GM19372 (cell line): ENCODE measurements at regions not wholly inside any gene's neighbourhood (a gene's known extent, or its start where the extent isn't known, plus 50 kb on each side); places are given as distances from the start of the nearest gene placed in this dataset.
"Not testable (repeated sequence)": the region's sequence is repeated elsewhere in the genome, so short reads cannot be mapped to it uniquely, and the experiment has no call there.

Source experiments
- ATAC-seq: cut with Tn5 transposase; IDR thresholded peaks from one replicate; pipeline ENCODE4 v1.9.1; 2021; ENCODE audit warnings: mild to moderate bottlenecking, low read depth, moderate library complexity; ENCODE audit not compliant: unreplicated experiment

- ATAC-seq = no peak
Observed at GRCh38 chr3:125695688-125696087, 100.4 kb upstream of the OSBPL11 start.

GRCh38 chr3:125697126-125697525 lies 101.8 kb upstream of the OSBPL11 start:
- not testable (repeated sequence) for ATAC-seq

- ATAC-seq = not testable (repeated sequence)
Observed at GRCh38 chr3:125697979-125698640, 102.8 kb upstream of the OSBPL11 start.

DNA sequence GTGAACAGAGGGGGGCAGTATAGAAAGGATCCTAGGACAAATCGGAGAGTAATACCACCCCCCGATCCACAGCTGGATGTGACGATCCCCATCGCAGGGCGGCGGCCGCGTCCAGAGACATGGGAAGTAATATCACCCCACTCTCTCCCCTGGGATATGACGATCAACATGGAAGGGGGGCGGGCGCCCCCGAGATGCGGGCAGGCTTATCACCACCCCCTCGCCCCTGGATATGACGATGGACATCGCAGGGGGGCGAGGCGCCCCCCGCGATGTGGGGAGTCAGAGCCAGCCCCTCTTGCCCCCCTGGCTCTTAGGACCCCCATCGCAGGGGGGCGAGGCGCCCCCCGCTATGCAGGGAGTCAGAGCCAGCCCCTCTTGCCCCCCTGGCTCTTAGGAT lies 120.4 kb upstream of the OSBPL11 start:
- ATAC-seq = no peak

GRCh38 chr3:125732151-125732550 lies 136.9 kb upstream of the OSBPL11 start:
- not testable (repeated sequence) for ATAC-seq

DNA sequence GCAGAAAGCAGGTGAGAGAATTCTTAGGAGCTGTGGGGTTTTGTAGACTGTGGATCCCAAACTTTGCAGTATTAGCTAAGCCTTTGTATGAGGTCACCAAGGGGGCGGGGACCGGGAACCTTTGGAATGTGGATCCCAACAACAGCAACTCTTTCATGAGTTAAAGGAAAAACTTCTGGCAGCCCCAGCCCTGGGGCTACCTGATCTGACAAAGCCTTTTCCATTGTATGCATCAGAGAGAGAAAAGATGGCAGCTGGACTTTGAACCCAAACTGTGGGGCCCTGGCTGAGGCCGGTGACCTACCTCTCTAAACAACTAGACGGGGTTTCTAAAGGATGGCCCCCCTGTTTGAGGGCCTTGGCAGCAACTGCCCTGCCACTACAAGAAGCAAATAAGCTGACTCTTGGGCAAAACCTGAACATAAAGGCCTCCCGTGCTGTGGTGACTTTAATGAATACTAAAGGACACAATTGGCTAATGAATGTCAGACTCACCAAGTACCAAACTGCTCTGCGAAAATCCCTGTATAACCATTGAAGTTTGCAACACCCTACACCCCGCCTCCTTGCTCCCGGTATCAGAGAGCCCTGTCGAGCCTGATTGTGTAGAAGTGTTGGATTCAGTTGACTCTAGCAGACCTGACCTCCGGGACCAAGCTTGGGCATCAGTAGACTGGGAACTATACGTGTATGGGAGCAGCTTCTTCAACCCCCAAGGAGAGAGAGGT lies 146.9 kb upstream of the OSBPL11 start:
- not testable (repeated sequence) for ATAC-seq

DNA sequence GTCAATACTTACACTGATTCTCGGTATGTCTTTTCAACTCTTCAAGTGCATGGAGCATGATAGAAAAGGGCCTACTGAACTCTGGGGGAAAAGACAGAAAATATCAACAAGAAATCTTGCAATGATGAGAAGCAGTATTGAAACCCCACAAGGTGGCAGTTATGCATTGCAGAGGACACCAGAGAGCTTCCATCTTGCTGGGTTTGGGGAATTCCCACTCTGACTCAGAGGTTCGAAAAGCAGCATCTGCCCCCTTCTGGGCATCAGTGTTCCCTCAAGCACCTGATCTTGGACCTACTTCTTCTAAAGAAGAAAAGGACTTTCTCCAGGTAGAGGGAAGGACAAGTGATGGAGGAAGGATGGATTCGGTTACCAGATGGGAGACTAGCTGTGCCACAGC lies 147.5 kb upstream of the OSBPL11 start:
- not testable (repeated sequence) for ATAC-seq

DNA sequence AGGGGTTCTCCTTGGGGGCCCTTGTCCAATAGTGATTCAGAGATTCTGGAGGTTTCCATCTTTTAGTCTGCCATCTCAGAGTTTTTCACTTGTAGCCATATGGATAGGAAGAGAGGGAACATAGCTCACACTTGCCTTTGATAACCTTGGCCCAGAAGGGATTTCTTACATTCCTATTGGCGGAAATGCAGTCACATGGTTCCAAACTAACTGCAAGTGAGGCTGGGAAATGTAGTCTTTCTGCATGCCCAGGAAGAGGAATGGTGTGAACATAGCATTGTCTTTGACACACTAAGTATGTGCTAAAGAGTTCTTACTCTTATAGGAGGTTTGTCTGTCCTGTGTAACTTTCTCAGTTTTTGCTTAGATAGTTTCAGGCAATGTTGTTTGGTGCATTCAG lies 161.8 kb upstream of the OSBPL11 start:
- ATAC-seq = not testable (repeated sequence)

GRCh38 chr3:125758641-125759130 lies 163.4 kb upstream of the OSBPL11 start:
- not testable (repeated sequence) for ATAC-seq

- not testable (repeated sequence) for ATAC-seq
Observed at GRCh38 chr3:125762601-125763000, 167.3 kb upstream of the OSBPL11 start.

DNA sequence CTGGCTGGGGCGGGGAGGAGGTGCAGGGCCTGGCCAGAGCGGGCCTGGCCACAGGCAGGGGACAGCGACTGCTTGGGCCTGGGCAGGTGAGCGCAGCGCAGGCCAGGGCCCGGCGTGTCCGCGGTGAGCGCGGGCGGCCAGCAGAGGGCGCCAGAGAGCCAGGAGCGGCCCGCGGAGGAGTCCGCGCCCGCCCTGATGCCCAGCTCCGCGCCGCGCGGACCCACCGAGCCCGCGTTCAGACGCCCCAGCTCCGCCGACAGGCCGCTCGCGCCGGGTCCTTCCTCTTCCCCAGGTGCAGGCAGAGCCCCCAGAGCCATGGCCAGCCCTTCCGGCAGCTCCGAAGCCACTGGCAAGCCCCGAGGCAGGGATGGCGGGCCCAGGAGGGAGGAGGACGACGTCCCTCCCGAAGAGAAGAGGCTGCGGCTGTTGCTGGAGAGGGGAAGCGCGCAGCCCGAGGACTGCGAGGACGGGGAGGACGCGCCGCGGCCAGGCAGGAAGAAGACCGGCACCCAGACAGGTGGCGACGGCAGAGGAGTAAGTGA lies 171.1 kb upstream of the OSBPL11 start:
- ATAC-seq = not testable (repeated sequence)

DNA sequence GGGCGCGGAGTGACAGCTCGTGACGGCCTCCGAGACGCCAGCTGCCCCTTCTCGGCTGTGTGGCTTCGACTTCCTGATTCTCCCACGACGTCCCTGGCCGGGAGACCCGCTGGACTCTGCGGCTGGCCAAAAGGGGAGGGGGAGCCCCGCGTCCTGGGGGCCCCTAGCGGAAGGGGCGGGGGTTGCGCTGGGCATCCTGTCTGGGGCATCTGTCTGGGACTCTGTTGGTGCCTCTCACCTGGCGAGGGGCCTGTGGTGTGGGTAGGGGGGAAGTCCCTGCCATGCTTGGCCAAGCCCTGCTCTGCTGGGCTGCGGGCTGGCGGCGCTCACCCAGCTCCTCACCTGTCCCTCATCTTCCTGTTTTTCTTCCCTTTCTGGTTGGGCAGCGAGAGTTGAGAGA lies 171.6 kb upstream of the OSBPL11 start:
- not testable (repeated sequence) for ATAC-seq

DNA sequence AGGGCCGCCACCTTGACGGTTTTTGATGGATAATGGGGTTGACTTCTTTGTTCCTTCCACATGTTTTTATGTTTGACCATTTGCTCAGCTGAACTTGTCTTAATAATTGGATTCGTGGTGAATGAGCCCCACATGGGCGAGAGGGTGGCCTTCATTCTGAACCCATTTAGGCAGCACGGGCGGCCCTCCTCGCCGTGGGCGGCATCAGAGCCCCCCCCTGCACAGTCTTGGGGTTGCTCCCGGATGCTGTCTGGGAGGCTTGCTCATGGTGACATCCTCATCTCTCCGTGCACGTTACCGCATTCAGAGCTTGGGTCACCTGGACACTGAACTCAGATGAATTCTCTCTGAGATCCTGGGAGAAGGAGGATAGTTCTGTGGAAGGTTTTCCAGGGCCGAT lies 172.3 kb upstream of the OSBPL11 start:
- ATAC-seq = no peak

GRCh38 chr3:125768821-125769220 lies 173.5 kb upstream of the OSBPL11 start:
- ATAC-seq = not testable (repeated sequence)

DNA sequence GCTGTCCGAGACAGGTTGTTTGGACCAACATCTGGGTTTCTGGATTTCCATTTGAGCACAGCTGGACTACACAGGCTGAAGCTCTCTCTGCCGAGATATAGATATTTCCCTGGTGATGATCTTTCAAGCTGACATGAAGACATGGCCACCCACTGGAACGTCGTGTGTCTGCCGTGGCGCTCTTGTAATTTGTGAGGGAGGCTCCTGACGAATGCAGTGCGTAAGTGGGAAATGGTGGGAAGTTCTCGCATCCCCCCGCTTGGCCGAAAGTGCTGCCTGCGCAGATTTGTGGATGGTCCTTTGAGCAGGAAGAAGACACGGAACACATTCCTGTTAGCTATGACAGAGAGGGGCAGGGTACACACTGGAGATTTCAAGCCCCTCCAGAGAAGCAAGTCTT lies 176.2 kb upstream of the OSBPL11 start:
- not testable (repeated sequence) for ATAC-seq

GRCh38 chr3:125774433-125775034 lies 179.2 kb upstream of the OSBPL11 start:
- ATAC-seq = not testable (repeated sequence)

GRCh38 chr3:125775106-125775505 lies 179.8 kb upstream of the OSBPL11 start:
- not testable (repeated sequence) for ATAC-seq

GRCh38 chr3:125775606-125776294 lies 180.5 kb upstream of the OSBPL11 start:
- ATAC-seq = not testable (repeated sequence)

GRCh38 chr3:125779276-125779675 lies 184.0 kb upstream of the OSBPL11 start:
- ATAC-seq = not testable (repeated sequence)

DNA sequence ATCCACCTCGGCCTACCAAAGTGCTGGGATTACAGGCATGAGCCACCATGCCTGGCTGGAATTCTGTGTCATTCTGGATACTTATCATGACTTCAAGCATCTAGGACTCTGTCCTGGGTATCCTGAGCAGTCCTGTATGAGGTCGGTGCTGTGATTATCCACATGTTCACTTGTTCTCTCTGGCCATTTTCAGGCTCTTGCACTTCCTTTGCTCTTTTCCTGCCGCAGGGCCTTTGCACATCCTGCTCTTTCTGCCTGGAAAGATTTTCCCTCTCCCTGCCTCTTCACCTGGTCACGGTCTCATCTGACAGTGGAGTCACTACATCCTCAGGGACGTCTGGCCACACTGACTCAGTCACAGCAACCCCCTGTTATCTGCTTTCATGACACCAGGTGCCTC lies 184.6 kb upstream of the OSBPL11 start:
- not testable (repeated sequence) for ATAC-seq
